Trophoblast cell (in vitro differentiated cells and primary cell): ENCODE measurements at regions not wholly inside any gene's neighbourhood (a gene's known extent, or its start where the extent isn't known, plus 50 kb on each side); places are given as distances from the start of the nearest gene placed in this dataset.

Experiments used
- DNase-seq, 2 donors: peaks; one replicate each; pipeline ENCODE4 v3.0.0-alpha.2; 2016
- H2AFZ ChIP-seq: 2 replicates; pipeline ENCODE4 v1.6.1; 2013; ENCODE audit warnings: low read length, moderate library complexity, mild to moderate bottlenecking; ENCODE audit not compliant: insufficient read depth, poor library complexity
- H2AK5ac ChIP-seq: 2 replicates; pipeline ENCODE4 v1.6.1; 2013; ENCODE audit warnings: mild to moderate bottlenecking, low read length
- H2BK120ac ChIP-seq: 2 replicates; pipeline ENCODE4 v1.6.1; 2013; ENCODE audit warnings: low read length, mild to moderate bottlenecking, moderate library complexity; ENCODE audit not compliant: insufficient read depth, poor library complexity
- H2BK12ac ChIP-seq: 2 replicates; pipeline ENCODE4 v1.6.1; 2013; ENCODE audit warnings: mild to moderate bottlenecking, low read length, moderate library complexity
- H2BK5ac ChIP-seq: 2 replicates; pipeline ENCODE4 v1.6.1; 2013; ENCODE audit warnings: low read length, low read depth, moderate library complexity, mild to moderate bottlenecking; ENCODE audit not compliant: poor library complexity
- H3K14ac ChIP-seq: 2 replicates; pipeline ENCODE4 v1.6.1; 2013; ENCODE audit warnings: mild to moderate bottlenecking, low read length
- H3K18ac ChIP-seq: 2 replicates; pipeline ENCODE4 v1.6.1; 2013; ENCODE audit warnings: mild to moderate bottlenecking, low read length
- H3K23ac ChIP-seq: 2 replicates; pipeline ENCODE4 v1.6.1; 2013; ENCODE audit warnings: low read length
- H3K27ac ChIP-seq: 2 replicates; pipeline ENCODE4 v1.5.1; 2013; ENCODE audit warnings: low read depth, mild to moderate bottlenecking, inconsistent platforms, low read length, moderate library complexity
- H3K27me3 ChIP-seq: 2 replicates; pipeline ENCODE4 v1.6.1; 2013; ENCODE audit warnings: inconsistent platforms, mild to moderate bottlenecking, low read length, moderate library complexity; ENCODE audit not compliant: insufficient read depth
- H3K36me3 ChIP-seq, 2 experiments: 1 replicate in 1 of 2; 2 replicates in 1 of 2; pipeline ENCODE4 v1.6.1; 2013; ENCODE audit warnings: low read length in 2 of 2, mild to moderate bottlenecking in 2 of 2, moderate library complexity in 1 of 2; ENCODE audit not compliant: insufficient read depth in 2 of 2, control insufficient read depth in 1 of 2
- H3K4ac ChIP-seq: 2 replicates; pipeline ENCODE4 v1.6.1; 2013; ENCODE audit warnings: low read depth, mild to moderate bottlenecking, low read length, moderate library complexity
- H3K4me1 ChIP-seq, 2 experiments: 1 replicate in 1 of 2; 2 replicates in 1 of 2; pipeline ENCODE4 v1.6.1; 2013; ENCODE audit warnings: low read length in 2 of 2, mild to moderate bottlenecking in 2 of 2, moderate library complexity in 1 of 2; ENCODE audit not compliant: insufficient read depth in 2 of 2, control insufficient read depth in 1 of 2
- H3K4me2 ChIP-seq: 2 replicates; pipeline ENCODE4 v1.6.1; 2013; ENCODE audit warnings: inconsistent platforms, mild to moderate bottlenecking, low read length, moderate library complexity
- H3K4me3 ChIP-seq: 2 replicates; pipeline ENCODE4 v1.5.1; 2013; ENCODE audit warnings: mild to moderate bottlenecking, low read depth, low read length, inconsistent platforms
- H3K79me1 ChIP-seq: one replicate; pipeline ENCODE4 v1.6.1; 2013; ENCODE audit warnings: low read length
- H3K79me2 ChIP-seq: 2 replicates; pipeline ENCODE4 v1.6.1; 2013; ENCODE audit warnings: low read length, mild to moderate bottlenecking; ENCODE audit not compliant: control insufficient read depth, insufficient read depth, poor library complexity
- H3K9ac ChIP-seq: 2 replicates; pipeline ENCODE4 v1.6.1; 2013; ENCODE audit warnings: mild to moderate bottlenecking, low read length
- H3K9me3 ChIP-seq: 2 replicates; pipeline ENCODE4 v1.6.1; 2013; ENCODE audit warnings: low read depth, mild to moderate bottlenecking, control low read depth, inconsistent platforms, low read length; ENCODE audit not compliant: insufficient read depth
- H4K12ac ChIP-seq: 2 replicates; pipeline ENCODE4 v1.6.1; 2013; ENCODE audit warnings: low read depth, mild to moderate bottlenecking, low read length, moderate library complexity
- H4K8ac ChIP-seq: 2 replicates; pipeline ENCODE4 v1.6.1; 2013; ENCODE audit warnings: low read depth, mild to moderate bottlenecking, low read length, moderate library complexity
- H4K91ac ChIP-seq: one replicate; pipeline ENCODE4 v1.6.1; 2013; ENCODE audit warnings: low read depth, mild to moderate bottlenecking, low read length, moderate library complexity
- WGBS: extraction: QIAGEN DNeasy Blood & Tissue Kit; methylation state at CpG from one replicate; pipeline ENCODE4 v1.1.7; 2013; ENCODE audit warnings: missing lambda C conversion rate; ENCODE audit not compliant: insufficient read length, insufficient coverage; ENCODE audit errors: extremely low coverage; 5-methylcytosine and 5-hydroxymethylcytosine counted together

DNA sequence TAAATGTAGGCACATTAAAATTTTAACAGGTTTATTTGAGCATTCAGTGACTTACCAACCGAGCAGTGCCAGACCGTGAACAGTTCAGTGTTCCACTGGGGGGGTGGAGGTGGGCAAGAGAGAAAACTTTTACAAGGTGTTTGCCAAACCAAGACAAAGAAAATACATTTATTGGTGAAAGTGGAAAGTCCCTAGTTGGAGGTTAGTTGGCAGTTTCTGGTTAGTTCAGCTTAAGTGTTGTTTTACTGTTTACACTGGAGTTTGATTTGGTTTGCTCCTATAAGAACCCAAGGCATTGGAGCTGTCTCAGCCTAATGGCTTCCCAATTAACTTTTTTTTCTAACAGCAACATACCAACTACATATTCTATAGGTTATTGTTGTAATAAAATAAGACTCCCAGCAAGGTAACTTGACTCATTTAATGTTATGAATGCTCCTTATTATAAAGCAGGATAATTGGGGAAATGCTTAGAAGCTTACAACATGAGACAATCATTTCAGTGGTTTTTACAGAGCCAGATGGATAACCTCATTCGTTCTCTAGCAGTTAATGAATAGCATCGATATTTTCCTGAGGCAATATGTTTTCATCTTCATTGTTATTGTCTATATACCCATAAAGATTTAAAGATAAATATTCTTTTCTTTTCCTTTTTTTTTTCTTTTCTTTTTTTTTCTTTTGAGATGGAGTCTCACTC lies 115.8 kb downstream of the ETNK1 start:
- Histone ChIP-seq H3K9me3 (no peaks in the 10 kb centered on the region), H3K23ac (no peak overlapping the region), H3K4me2 (no peak overlapping the region), H2BK5ac (no peak overlapping the region), H3K14ac (no peak overlapping the region), H4K91ac (no peak overlapping the region), H3K27ac (no peak overlapping the region), H4K8ac (no peak overlapping the region), H4K12ac (no peak overlapping the region), H2BK120ac (no peak overlapping the region), H2BK12ac (no peak overlapping the region), H3K79me1 (no peaks in the 10 kb centered on the region), H3K4me3 (no peak overlapping the region), H2AK5ac (no peak overlapping the region), H3K36me3 (no peaks in the 10 kb centered on the region), H3K27me3 (no peaks in the 10 kb centered on the region), H3K4me1 (no peaks in the 10 kb centered on the region), H3K18ac (no peak overlapping the region), H2AFZ (no peak overlapping the region), H3K79me2 (no peaks in the 10 kb centered on the region), H3K9ac (no peak overlapping the region), H3K4ac (no peak overlapping the region)
- no CpG with 5 or more reads among the region's 4 CpGs for WGBS
- no peak for DNase-seq

DNA sequence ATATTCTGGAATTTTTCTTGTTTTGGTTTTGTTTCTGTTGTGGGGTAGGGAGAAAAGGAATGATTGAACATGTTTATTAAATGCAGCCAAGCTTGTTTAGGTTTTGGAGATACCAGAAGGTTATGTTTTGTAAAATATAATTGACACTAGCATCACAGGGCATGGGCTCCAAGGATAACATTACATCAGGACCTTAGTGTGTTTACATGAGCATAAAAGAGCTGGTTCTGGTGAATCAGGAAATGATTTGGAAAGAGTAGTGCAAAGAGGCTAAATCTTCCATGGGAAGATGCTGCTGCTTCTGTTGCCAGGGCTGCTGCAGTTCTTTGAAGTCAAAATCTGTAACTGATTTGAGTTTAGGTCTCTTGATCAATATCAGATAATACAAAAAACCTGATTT lies 118.7 kb downstream of the ETNK1 start:
- Histone ChIP-seq H3K23ac (no peak overlapping the region), H3K9ac (no peak overlapping the region), H3K4ac (no peak overlapping the region), H3K14ac (no peak overlapping the region), H3K79me1 (no peaks in the 10 kb centered on the region), H3K18ac (no peak overlapping the region), H3K36me3 (no peaks in the 10 kb centered on the region), H4K12ac (no peak overlapping the region), H3K27ac (no peak overlapping the region), H2BK120ac (no peak overlapping the region), H3K9me3 (no peaks in the 10 kb centered on the region), H4K91ac (no peak overlapping the region), H3K79me2 (no peaks in the 10 kb centered on the region), H2AK5ac (no peak overlapping the region), H2AFZ (no peak overlapping the region), H3K4me3 (no peak overlapping the region), H2BK5ac (no peak overlapping the region), H3K4me1 (no peaks in the 10 kb centered on the region), H3K4me2 (no peak overlapping the region), H2BK12ac (no peak overlapping the region), H3K27me3 (no peaks in the 10 kb centered on the region), H4K8ac (no peak overlapping the region)
- DNase-seq = no peak

GRCh38 chr12:22744197-22744596 lies 119.2 kb downstream of the ETNK1 start:
- H4K8ac ChIP-seq = no peak overlapping the region
- no peaks in the 10 kb centered on the region for H3K36me3 ChIP-seq
- H2AK5ac ChIP-seq = no peak overlapping the region
- H3K4me2 ChIP-seq = no peak overlapping the region
- no peak overlapping the region for H2BK120ac ChIP-seq
- no CpG with 5 or more reads among the region's 1 CpG for WGBS
- no peak overlapping the region for H2AFZ ChIP-seq
- H2BK5ac ChIP-seq = no peak overlapping the region
- no peaks in the 10 kb centered on the region for H3K79me2 ChIP-seq
- H3K27me3 ChIP-seq = no peaks in the 10 kb centered on the region
- H4K91ac ChIP-seq = no peak overlapping the region
- no peak overlapping the region for H3K23ac ChIP-seq
- H3K14ac ChIP-seq = no peak overlapping the region
- H2BK12ac ChIP-seq = no peak overlapping the region
- no peak overlapping the region for H3K18ac ChIP-seq
- H3K9me3 ChIP-seq = no peaks in the 10 kb centered on the region
- no peaks in the 10 kb centered on the region for H3K79me1 ChIP-seq
- no peak overlapping the region for H3K27ac ChIP-seq
- no peak overlapping the region for H4K12ac ChIP-seq
- H3K4me3 ChIP-seq = no peak overlapping the region
- no peaks in the 10 kb centered on the region for H3K4me1 ChIP-seq
- no peak overlapping the region for H3K9ac ChIP-seq
- H3K4ac ChIP-seq = no peak overlapping the region
- no peak for DNase-seq

DNA sequence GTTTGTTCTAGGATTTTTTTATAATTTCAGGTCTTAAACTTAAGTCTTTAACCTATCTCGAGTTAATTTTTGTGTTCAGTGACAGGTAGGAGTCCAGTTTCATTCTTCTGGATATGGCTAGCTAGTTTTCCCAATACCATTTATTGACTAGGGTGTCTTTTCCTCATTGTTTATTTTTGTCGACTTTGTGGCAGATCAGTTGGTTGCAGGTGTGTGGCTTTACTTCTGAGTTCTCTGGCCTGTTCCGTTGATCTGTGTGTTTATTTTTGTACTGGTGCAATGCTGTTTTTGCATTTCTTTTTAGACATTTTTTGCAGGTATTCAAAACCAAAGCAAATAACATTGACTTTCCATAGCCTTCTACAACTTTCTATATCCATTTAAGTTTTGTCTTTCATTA lies 121.7 kb downstream of the ETNK1 start:
- Histone ChIP-seq H3K36me3 (no peaks in the 10 kb centered on the region), H3K4me3 (no peak overlapping the region), H3K27ac (no peak overlapping the region), H2AFZ (no peak overlapping the region), H3K18ac (no peak overlapping the region), H4K91ac (no peak overlapping the region), H2BK120ac (no peak overlapping the region), H3K4ac (no peak overlapping the region), H3K9ac (no peak overlapping the region), H3K27me3 (no peaks in the 10 kb centered on the region), H3K4me1 (no peaks in the 10 kb centered on the region), H4K8ac (no peak overlapping the region), H4K12ac (no peak overlapping the region), H3K23ac (no peak overlapping the region), H3K9me3 (no peaks in the 10 kb centered on the region), H2BK12ac (no peak overlapping the region), H3K14ac (no peak overlapping the region), H2BK5ac (no peak overlapping the region), H3K4me2 (no peak overlapping the region), H3K79me1 (no peaks in the 10 kb centered on the region), H3K79me2 (no peaks in the 10 kb centered on the region), H2AK5ac (no peak overlapping the region)
- DNase-seq = no peak
- no CpG with 5 or more reads among the region's 3 CpGs for WGBS
